Body of pancreas (tissue), 4 donors: ENCODE measurements at regions not wholly inside any gene's neighbourhood (a gene's known extent, or its start where the extent isn't known, plus 50 kb on each side); places are given as distances from the start of the nearest gene placed in this dataset.

Experiments
- ATAC-seq: fragments of 150-250 bp; one replicate; pipeline ENCODE4 v1.9.1; 2016
- DNase-seq, 4 donors: peaks; one replicate each; pipeline ENCODE4 v3.0.0-alpha.2; 2019
- H3K27ac ChIP-seq, 4 donors: fragments of 200-600 bp; sonication (generic); 1 replicate in 3 of 4; 2 replicates in 1 of 4; pipeline versions ENCODE4 v1.5.1 to v1.6.1; 2016 to 2019; ENCODE audit warnings: mild to moderate bottlenecking in 1 of 4, mixed read lengths in 1 of 4, moderate library complexity in 1 of 4
- H3K27me3 ChIP-seq, 2 donors: fragments of 200-600 bp; sonication (generic); one replicate each; pipeline ENCODE4 v1.6.0; 2016; ENCODE audit warnings: mild to moderate bottlenecking in 1 of 2
- H3K36me3 ChIP-seq, 2 donors: fragments of 200-600 bp; sonication (generic); replicated peaks in 1 of 2; 2 replicates each; pipeline ENCODE4 v1.5.1; 2016; ENCODE audit warnings: low read depth in 2 of 2; ENCODE audit not compliant: insufficient read depth in 1 of 2
- H3K4me1 ChIP-seq: fragments of 200-600 bp; sonication (generic); one replicate; pipeline ENCODE4 v1.6.0; 2016
- H3K4me3 ChIP-seq, 2 donors: fragments of 200-600 bp; sonication (generic); 1 replicate in 1 of 2; 2 replicates in 1 of 2; pipeline ENCODE4 v1.5.1; 2016 to 2019
- H3K9me3 ChIP-seq, 3 donors: fragments of 200-600 bp; sonication (generic); 1 replicate in 2 of 3; 2 replicates in 1 of 3; pipeline ENCODE4 v1.5.1; 2016
- CTCF ChIP-seq, 7 experiments: fragments of 450-650 bp in 4 of 7; fragments of 200-600 bp in 3 of 7; sonication (generic) in 3 of 7; IDR thresholded peaks; one replicate each; pipeline ENCODE4 v1.5.1; 2016 to 2019; ENCODE audit warnings: antibody characterized with exemption in 7 of 7
- POLR2A ChIP-seq, 3 donors: fragments of 450-650 bp; IDR thresholded peaks; one replicate each; pipeline ENCODE4 v1.6.1; 2016; ENCODE audit warnings: antibody characterized with exemption in 3 of 3, mild to moderate bottlenecking in 2 of 3
- WGBS, 2 donors: methylation state at CpG; one replicate each; pipeline ENCODE4 v1.1.5; 2017; 5-methylcytosine and 5-hydroxymethylcytosine counted together
- intact Hi-C: fragments of 100-400 bp; cut with DNase I; formaldehyde crosslinking; loops from one replicate; pipeline ENCODE4 v1.15.1; 2023

- intact Hi-C loops = no loop called here
- ATAC-seq (no peak), DNase-seq (no peak)
- Histone ChIP-seq H3K9me3 (peaks cover 0 to 6% (median 0%) of the 10 kb centered on the region in 3 donors), H3K27ac (no peak overlapping the region), H3K36me3 (no peaks in the 10 kb centered on the region), H3K4me1 (no peaks in the 10 kb centered on the region), H3K4me3 (no peak overlapping the region), H3K27me3 (no peaks in the 10 kb centered on the region)
- TF ChIP-seq CTCF (IDR thresholded peaks at IDR 0.05) = no peak
- TF ChIP-seq POLR2A (IDR thresholded peaks at IDR 0.05) = no peak
- WGBS, 2 donors = 70 to 81% methylated on average over 9 of the region's 9 CpGs
Measured at GRCh38 chr16:86251682-86252081, 258.6 kb upstream of the FOXF1 start.

DNA sequence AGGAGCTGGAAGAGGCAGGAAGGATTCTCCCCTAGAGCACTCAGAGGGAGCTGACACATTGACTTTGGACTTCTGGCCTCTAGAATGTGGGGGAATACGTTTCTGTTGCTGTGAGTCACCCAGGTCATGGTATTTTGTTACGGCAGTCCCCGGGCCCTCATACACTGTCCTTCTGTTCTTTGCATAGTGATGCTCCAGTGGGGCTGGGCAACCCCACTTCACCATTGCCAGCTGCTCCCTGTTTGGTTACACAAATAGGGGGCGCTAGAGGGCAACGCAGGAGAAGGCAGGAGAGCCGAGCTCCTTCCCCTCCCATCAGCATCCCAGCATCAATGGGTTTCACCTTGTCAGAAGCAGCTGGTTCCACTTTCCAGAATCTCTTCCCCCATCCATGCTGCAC, 257.7 kb upstream of the FOXF1 start:
- intact Hi-C loops = no loop called here
- 13 to 41% methylated on average over 4 to 6 of the region's 6 CpGs for WGBS, 2 donors
- no peak for DNase-seq

GRCh38 chr16:86255966-86256365, 254.4 kb upstream of the FOXF1 start:
- intact Hi-C loops = no loop called here
- TF ChIP-seq POLR2A (IDR thresholded peaks at IDR 0.05) (no peak), CTCF (IDR thresholded peaks at IDR 0.05) (no peak)
- Histone ChIP-seq H3K27me3 (no peaks in the 10 kb centered on the region), H3K36me3 (no peaks in the 10 kb centered on the region), H3K4me1 (no peaks in the 10 kb centered on the region), H3K9me3 (peaks cover 0 to 6% (median 0%) of the 10 kb centered on the region in 3 donors), H3K4me3 (no peak overlapping the region), H3K27ac (no peak overlapping the region)
- ATAC-seq (no peak), DNase-seq (no peak)

More for the DNA sequence above, 257.7 kb upstream of the FOXF1 start:
- H3K36me3 ChIP-seq = no peaks in the 10 kb centered on the region
- no peak overlapping the region for H3K27ac ChIP-seq
- H3K27me3 ChIP-seq = no peaks in the 10 kb centered on the region
- no peak for ATAC-seq
- no peak overlapping the region for H3K4me3 ChIP-seq
- no peak for TF ChIP-seq CTCF (IDR thresholded peaks at IDR 0.05)
- no peak for TF ChIP-seq POLR2A (IDR thresholded peaks at IDR 0.05)
- H3K9me3 ChIP-seq = peaks cover 0 to 6% (median 0%) of the 10 kb centered on the region in 3 donors
- H3K4me1 ChIP-seq = no peaks in the 10 kb centered on the region

- H3K4me1 ChIP-seq = no peaks in the 10 kb centered on the region
- no peaks in the 10 kb centered on the region for H3K27me3 ChIP-seq
- intact Hi-C loops = no loop called here
- DNase-seq (no peak), ATAC-seq (no peak)
- H3K27ac ChIP-seq = no peak overlapping the region
- 82 to 88% methylated on average over 3 of the region's 3 CpGs for WGBS, 2 donors
- peaks cover 0 to 6% (median 0%) of the 10 kb centered on the region in 3 donors for H3K9me3 ChIP-seq
- TF ChIP-seq POLR2A (IDR thresholded peaks at IDR 0.05) (no peak), CTCF (IDR thresholded peaks at IDR 0.05) (no peak)
- H3K36me3 ChIP-seq = no peaks in the 10 kb centered on the region
- no peak overlapping the region for H3K4me3 ChIP-seq
Measured at GRCh38 chr16:86256995-86257394, 253.3 kb upstream of the FOXF1 start.

DNA sequence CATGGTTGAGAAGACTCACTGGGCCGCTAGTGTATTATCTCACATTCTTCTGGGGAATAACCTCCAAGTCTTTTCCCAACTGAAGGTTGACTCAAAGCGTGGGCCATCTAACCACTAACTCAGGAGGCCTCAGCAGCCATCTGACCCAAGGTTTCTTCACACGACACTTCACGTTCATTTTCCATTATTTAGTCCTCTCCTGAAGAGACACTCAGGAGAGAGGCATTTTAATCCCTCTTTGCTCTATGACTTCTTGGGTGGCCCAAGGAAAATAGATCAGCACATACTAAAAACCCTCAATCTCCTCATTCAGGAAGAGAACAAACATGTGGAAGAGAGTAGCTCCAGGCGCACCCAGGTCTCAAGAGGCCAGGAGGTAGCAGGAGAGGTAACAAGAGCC, 252.8 kb upstream of the FOXF1 start:
- intact Hi-C loops = no loop called here
- no peaks in the 10 kb centered on the region for H3K27me3 ChIP-seq
- no peak overlapping the region for H3K4me3 ChIP-seq
- no peaks in the 10 kb centered on the region for H3K36me3 ChIP-seq
- peaks cover 0 to 6% (median 0%) of the 10 kb centered on the region in 3 donors for H3K9me3 ChIP-seq
- TF ChIP-seq POLR2A (IDR thresholded peaks at IDR 0.05) = no peak
- no peak for TF ChIP-seq CTCF (IDR thresholded peaks at IDR 0.05)
- no peak for ATAC-seq
- no peak for DNase-seq
- WGBS, 2 donors = 69 to 85% methylated on average over 5 of the region's 5 CpGs
- H3K27ac ChIP-seq = no peak overlapping the region
- H3K4me1 ChIP-seq = no peaks in the 10 kb centered on the region
